Loucy (cell line): ENCODE measurements at regions not wholly inside any gene's neighbourhood (a gene's known extent, or its start where the extent isn't known, plus 50 kb on each side); places are given as distances from the start of the nearest gene placed in this dataset.

ENCODE experiments used
- EZH2phosphoT487 ChIP-seq: fragments of 200-600 bp; IDR thresholded peaks from 2 replicates; pipeline ENCODE4 v1.6.1; 2018; ENCODE audit warnings: antibody characterized with exemption, mild to moderate bottlenecking, moderate library complexity, borderline replicate concordance
- TF ChIP-seq, protein P1 (sequence below): fragments of 200-600 bp; sonication (generic); conservative IDR thresholded peaks from 2 replicates; pipeline ENCODE4 v1.5.1; 2014; ENCODE audit warnings: mild to moderate bottlenecking, antibody characterized with exemption, low read length

- TF ChIP-seq, protein P1, sequence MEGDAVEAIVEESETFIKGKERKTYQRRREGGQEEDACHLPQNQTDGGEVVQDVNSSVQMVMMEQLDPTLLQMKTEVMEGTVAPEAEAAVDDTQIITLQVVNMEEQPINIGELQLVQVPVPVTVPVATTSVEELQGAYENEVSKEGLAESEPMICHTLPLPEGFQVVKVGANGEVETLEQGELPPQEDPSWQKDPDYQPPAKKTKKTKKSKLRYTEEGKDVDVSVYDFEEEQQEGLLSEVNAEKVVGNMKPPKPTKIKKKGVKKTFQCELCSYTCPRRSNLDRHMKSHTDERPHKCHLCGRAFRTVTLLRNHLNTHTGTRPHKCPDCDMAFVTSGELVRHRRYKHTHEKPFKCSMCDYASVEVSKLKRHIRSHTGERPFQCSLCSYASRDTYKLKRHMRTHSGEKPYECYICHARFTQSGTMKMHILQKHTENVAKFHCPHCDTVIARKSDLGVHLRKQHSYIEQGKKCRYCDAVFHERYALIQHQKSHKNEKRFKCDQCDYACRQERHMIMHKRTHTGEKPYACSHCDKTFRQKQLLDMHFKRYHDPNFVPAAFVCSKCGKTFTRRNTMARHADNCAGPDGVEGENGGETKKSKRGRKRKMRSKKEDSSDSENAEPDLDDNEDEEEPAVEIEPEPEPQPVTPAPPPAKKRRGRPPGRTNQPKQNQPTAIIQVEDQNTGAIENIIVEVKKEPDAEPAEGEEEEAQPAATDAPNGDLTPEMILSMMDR, result peak; percentile 89
- no peak for TF ChIP-seq EZH2phosphoT487
These were observed 333.0 kb upstream of the SATB1 start for GRCh38 chr3:18758047-18758704.
